Eye (tissue), 1 donor: ENCODE measurements at regions not wholly inside any gene's neighbourhood (a gene's known extent, or its start where the extent isn't known, plus 50 kb on each side); places are given as distances from the start of the nearest gene placed in this dataset.

Experiments used
- DNase-seq: peaks from one replicate; pipeline ENCODE4 v3.0.0-alpha.2; 2015

DNA sequence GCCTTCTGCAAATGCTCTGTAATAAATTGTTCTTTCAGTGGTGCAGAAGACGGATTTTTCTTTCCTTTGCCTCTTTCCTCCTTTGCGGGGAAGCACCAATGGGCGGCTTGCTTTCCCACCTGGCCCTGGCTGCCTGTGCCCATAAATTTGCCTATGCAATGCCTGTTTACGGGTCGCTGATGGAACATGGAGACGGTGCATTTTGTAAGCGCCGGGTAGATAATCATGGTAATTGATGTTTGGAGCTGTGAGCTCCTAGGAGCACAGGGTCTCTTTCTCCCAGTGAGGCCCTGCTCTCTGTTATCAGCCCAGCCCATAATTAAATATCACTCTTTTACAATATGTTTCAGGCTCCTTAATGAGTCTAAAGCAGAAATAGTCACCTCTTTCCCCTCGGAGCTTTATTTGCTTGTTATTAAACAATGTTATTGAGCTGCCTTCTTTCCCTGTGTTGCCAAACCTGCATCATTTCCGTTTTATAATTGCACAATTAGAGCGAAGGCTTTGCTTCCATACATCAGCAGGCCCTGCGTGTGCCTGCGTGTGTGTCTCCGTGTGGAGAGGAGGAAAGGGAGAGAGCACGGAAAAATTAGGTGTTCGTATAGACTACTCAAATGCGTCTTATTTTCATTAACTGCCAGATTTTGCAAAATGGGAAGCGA lies 437.4 kb upstream of the POU3F3 start:
- no peak for DNase-seq

DNA sequence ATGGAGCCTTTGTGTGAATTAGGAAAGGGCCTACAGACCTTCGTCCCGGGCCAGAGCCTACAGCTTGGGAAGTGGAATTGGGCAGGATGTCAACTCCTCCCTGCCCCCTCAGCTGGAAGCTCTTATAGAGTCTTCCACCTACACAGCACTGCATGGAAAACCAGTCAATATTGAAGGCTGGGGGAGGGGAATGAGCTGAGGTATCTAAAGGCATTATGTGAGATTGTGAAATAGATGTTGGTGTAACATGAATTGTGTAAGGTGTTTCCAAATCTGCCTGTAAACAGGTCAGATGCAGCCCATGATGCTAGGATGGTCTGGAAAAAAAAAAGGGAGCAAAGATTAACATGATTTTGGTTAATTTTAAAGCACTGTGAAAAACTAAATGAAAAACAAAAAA lies 433.5 kb upstream of the POU3F3 start:
- DNase-seq: no peak

DNA sequence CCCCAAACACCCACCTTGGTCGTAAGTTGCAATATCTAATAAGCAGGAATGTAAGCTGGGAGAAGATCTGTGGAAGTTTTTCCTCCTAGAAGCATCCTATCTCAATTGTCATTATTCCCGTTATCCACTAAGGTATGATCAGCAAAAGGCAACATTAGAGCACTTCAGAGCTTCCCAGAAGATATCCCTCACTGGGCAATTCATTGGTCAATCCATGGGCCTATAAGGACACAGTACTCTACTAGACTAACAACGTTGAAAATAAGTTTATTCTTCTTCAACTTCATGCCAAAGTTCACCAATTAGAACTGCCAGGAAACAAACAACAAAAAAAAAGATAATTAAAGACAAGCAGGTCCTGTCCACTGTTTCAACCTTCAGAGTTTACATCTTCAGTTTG lies 433.0 kb upstream of the POU3F3 start:
- DNase-seq: no peak

DNA sequence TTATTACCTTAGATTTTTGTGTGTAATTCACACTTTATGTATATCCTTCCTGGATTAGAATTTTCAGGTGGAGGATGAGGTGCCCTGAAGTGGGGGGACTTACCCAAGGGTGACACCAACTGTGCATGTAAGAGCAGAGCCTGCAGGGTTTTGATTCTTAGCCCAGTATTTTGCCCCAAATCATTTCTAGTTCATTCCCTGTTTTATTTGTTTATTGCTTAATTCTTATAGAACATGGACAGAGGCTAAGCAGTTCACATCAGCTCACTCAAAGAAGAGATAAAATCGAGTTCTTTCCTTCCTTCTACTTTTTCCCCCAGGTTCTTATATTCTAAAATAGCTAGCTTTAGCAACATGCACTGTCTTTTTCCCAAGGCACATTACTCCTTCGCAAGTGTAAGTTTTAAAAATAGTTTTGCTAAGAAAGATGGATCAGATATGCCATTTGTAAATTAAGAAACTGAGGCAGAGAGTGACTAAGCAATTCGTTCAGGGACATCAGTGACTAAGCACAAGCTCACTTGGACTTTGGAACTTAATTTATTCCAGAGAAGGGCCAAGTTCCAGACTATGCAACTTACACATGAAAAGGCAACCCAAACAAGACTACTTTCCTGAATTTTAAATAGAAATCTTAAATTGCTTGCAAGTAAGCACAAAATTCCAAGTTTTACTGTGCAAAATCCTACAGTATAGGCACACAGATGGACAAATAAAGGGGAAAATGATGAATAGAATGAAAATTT lies 427.9 kb upstream of the POU3F3 start:
- DNase-seq: no peak

DNA sequence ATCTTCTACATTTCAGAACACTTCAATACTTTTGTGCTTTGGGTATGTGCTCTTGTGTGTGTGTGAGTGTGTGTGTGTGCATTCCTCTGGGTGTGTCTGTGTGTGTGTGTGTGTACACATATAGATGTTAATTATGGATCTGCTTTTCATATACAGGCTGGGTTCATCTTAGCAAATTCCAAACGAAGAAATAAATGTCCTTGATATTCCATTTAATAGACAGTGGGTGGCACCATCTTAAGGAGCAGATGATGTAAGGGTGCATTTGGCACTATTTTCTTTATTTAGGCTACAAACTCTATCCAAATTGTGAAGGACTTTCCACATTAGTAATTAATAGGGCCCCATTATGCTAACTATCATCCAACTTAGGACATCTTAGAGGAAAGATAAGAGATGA lies 425.8 kb upstream of the POU3F3 start:
- DNase-seq: no peak

DNA sequence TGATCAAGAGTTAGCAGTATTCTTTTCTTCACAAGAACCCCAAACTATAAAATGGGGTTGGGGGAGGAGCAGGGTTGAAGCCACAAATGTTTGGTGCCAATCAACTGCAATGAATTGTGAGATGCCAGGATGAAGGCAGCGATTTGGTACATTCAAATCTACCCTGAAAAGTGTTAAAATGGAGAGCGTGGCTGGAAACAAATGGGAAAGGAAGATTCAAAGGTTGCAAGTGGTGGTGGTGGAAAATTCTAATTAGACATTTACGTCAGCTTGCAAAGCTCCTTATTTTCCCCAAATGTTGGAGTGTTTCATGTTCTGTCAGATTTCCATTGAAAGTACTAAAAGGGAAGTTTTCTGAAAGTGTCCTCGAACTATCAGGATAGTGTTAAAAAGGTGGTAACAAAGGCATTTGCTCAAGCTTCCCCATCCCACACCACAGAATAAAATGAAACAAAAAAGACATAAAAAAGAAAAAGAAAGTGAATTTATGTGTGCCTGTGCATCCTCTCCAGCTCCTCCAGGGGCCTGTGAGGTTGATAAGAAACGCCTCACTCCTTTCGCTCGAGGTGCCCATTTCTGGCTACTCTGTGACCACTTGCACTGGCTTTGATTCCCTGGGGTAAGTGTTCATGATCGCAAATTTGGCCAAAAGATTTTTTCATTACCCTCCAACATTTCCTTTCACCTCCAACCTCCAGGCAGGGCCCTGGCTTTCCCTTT lies 424.1 kb upstream of the POU3F3 start:
- DNase-seq: no peak

DNA sequence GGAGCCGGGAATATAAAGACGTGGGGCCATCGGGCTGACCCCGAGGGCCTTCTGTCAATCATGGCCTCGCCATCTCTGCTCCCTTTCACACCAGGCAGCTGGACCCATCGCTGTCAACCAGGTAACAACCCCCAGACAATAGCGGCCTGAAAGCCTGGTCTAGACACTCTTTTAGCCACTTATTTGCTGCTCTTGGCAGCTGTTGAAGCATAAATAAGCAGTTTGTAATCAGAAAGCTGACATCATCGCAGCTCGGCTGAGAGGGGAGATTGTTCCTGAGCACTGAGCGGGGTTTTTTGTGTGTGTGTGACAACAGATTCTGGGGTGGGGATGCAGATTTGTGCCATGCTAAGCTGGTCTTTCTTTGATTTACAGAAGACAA lies 423.6 kb upstream of the POU3F3 start:
- peak; percentile 70 for DNase-seq

DNA sequence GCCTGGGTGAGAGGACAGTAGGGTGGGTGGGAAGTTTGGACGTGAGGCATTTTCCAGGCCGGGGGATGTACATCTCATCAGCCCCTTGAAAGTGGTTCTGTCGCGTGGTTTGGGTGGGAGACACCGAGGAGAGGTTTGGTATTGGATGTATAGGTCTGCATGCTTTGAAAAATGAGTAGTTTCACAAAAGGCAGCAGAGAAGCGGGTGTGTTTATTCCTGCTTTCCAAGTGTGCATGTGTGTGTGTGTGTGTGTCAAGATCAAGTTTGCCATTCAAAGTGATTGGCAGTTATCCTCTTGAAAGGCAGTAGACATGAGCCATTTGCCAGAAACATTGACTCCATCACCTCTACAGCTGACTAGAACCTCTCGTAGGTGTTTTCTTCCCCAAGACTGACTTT lies 423.1 kb upstream of the POU3F3 start:
- no peak for DNase-seq

DNA sequence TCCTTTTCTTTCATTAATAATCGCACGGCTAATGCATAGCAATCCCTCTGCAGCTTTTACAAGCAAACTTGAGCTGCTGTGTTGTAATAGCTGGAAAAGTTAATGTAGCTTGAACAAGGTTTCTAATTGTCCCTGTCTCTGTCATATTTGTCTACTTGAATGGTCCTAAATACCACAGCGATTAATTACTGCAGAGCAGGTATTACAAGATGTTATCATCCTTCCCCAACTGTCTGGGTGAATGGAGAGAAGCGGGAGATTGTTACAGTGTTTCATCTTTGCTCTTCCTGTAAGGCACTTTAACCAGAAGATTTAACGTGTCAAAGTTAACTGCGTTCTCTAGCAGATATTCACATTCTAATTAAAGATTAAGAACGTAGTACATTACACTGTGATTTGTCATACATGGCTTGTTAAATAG lies 422.2 kb upstream of the POU3F3 start:
- peak; percentile 37 for DNase-seq

DNA sequence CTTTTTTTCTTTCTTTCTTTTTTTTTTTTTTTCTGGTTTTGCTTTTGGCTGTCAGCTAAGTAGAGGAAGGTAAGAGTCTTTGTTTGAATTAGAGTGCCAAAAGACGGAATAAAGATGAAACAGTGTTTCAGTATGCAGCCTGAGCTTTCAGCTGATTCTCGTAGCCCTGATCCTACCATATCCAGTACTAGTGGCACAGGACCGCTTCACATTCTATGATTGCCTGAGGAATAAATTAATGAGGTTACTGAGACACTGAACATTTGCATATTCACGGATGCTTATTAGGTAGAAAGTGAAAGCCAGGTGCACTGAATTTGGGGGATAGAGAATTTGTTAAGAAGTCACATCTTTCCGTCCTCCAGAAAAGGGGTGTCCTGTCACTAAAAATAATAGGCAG lies 421.5 kb upstream of the POU3F3 start:
- no peak for DNase-seq

DNA sequence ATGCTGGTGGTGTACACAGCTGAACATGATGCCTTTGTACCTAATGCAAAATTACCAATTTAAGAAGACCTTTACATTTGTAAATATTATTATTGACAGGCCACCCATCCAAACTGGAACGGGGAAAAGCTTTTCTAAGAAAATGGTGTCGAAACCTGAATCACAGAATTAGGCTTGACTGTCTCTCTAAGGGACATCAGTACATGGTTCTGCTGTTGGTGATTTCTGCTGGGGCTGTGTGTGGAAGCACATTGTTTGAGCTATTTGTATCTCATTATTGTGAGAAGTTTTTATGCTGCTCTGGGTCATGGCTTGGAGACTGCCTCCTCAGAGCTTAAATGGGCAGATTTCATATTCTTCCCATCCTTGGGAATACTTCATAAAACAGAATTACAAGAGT lies 420.9 kb upstream of the POU3F3 start:
- no peak for DNase-seq

DNA sequence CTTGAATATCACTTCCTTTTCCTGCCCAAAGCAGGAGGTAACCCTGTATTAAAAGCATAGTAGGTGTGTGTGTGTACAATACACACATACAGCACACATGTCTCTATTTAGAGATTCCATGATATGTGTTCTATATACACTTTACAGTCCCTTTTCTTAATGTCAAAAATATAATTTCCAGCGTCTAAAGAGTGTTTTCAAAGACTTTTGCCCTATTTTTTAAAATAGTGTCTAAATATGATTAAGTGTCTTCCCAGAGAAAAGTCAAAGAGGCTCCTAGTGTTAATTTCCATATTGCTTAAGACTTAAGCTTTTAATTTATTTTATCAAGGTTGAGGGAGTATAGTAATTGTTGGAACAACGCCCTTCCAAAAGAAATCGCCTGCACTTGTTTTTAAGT lies 420.3 kb upstream of the POU3F3 start:
- no peak for DNase-seq

DNA sequence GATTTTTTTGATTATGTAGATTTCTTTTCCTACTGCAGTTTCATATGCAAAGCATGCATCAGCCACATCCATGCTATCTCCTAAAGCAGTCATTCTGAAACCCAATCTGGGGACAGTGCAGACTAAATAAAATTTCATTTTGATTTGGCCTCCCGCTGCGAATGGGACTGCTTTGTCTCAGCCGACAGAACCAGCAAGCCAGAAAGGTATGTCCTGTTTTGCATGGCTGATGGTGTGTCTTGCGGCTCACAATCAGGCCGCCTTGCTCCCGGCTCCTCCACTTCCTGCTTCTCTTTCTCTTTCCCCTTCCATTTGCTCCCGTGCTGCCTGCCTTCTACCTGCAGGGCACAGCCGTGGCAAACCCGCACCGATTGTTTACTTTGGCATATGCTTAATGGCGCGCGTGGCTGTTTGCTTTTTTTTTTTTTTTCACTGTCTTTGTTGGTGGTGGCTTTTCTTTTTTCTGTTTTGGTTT lies 419.6 kb upstream of the POU3F3 start:
- peak; percentile 73 for DNase-seq

DNA sequence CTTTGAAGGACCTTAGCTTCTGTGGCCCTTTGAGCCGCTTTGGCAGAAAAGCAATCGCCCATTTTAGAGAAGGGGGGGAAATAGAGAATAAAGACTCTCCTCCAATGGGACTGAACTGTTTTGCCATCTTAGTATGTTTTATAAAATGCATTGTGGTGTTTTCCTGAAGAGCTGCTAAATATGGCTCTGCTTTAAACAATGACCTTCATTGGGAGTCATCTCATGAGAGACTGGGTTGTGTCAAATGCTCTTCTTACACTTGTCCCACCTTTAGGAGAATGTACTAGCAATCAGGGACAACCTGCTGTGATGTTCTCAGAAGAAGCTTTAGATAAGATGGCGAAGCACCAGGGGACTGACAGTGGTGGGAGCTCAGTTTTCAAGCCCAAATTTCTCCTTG lies 418.9 kb upstream of the POU3F3 start:
- no peak for DNase-seq

DNA sequence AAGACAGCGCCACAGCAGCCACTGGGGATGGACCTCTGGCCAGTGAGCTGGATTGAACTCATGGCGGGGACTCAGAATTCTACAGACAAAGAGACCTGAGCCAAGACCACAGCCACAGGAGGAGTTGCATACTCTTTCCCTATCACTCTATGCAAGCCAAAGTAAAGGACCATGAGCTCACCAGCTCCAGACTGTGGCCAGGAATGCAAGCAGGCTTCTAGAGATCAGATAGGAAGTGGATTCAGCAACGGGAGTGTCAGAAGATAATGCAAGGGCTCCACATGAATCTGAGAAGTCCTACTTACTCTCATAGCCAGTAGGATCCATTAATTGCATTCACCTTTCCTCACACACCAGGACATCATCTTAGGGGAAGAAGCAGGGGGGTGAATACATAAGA lies 415.4 kb upstream of the POU3F3 start:
- DNase-seq: no peak

DNA sequence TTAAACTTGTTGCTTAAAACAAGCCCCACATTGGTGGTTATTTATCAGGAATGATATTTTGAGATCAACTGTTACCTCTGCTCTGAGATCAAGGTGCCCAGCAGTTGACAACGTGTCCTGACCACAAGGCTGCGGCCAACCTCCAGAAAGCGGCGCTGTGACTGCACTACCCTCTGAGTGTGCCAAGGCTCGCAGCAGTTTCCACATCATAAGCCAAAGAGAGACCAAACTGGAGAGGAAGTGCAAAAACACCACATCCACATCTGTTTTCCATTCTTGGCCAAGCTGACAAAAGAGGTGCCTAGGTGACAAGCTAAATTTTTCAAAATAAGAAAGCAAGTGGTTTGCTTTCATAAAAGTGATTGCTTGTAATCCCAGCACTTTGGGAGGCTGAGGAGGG lies 410.8 kb upstream of the POU3F3 start:
- no peak for DNase-seq

DNA sequence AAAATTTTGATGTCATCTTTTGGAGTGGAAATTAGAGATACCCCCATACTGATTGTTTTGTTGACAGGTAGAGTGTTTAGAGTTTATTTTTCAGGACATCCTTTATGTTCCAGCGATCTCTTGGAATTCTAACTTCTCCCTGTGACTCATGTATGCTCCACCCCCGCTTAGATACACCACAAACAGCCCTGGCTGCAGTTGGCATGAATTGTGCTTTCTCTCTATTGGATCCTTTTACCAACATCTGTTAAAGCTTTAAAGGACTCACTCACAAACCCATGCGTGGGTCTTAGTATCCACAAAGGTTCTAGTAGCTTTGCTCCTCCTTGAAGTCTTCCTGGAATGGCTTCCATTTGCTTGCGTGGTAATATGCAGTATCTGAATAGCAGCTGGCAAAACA lies 409.5 kb upstream of the POU3F3 start:
- no peak for DNase-seq

DNA sequence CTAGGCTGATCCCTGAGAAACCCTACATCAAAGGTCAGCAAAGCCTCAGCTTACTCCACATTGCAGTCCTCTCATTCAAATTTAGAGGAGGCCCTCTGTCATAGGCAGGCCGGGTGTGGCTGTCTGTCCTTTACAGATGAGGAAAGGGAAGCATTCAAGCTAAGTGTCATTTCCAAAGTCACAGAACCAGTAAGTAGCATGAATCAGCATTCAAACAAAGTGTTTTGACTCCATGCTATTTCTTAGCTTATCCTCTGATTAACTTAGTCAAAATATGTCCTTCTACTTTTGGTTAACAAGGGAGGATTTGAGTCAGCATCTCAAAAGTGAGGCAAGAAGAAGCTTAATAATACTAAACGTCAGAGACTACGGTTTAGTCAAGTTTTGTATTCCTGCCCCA lies 409.0 kb upstream of the POU3F3 start:
- no peak for DNase-seq

DNA sequence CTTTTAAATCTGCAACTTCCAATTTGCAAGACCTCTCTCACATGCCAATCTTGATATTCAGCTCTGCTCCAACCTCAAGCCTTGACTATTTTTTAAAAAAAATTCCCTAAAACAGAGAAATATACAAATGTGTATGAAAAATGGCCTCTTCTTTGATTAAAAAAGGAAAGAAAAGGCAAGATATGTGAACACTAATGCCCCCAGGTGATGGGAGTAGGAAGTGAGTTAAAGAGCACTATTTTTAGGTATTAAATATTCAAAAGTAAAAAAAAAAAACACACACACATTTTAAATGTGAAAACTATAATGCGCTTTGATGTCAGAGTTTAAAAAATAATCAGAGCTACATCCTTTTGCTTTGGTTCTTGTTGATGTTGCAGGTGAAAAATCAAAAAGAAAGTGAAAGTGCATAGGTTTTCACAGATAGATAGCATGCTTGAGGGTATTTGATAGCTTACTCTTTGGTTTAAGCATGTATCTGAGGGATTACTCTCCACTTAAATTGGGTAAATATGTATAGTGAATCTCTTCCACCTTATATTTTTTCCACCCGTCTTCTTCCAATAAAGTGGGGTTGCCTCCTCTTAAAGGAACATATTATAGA lies 406.0 kb upstream of the POU3F3 start:
- no peak for DNase-seq

DNA sequence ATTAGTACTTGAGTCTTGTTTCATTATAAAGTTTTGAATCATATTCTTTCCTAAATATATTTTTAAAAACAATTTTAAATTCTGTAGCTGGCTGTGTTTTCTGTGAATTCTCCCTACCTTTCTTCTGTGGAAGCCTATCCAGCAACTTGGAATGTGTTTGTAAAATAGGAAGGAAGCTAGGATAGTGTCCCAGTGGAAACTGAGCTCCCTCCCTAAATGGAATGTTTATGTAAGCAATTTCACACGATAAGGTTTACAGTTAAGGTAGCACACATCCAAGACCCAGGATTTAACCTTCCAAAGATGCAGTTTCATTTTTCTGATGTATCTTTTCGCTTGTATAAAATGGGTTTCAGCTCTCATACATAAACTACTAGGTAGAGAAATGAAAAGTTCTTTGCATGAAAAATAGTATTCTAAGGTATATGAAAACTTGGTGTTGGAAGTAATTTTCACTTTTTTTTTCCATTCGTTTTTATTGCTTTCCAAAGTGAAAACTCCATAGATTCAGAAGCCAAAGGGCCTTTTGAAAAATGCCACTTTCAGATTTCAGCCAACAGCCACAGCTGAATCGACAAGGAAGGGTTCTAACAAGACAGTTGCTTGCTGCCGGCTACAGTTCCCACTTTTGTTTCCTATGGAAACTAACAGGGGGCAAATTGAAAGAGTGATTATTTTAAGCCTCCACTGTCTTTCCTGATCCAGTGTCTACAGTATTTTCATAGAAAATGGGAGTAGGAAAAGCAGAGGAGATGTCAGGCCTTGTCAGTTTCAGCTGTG lies 405.1 kb upstream of the POU3F3 start:
- DNase-seq: no peak

DNA sequence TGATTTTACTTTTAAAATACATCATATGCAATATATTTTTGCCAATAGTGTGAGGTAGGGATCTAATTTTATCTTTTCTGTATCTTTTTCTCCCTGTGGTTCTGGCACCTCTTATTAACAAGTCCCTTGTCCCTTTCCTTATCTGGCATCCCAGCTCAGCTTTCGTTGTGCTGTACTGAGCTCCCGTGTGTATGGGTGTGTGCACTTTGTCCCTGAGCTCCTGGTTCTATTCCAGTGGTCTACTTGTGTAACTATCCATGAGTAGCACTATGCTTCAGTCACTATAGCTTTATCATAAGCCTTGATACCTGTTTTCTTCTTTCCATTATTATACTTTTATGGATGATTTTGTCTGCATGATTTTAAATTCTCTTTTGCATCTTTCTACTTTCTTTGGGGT lies 401.4 kb upstream of the POU3F3 start:
- DNase-seq: no peak

DNA sequence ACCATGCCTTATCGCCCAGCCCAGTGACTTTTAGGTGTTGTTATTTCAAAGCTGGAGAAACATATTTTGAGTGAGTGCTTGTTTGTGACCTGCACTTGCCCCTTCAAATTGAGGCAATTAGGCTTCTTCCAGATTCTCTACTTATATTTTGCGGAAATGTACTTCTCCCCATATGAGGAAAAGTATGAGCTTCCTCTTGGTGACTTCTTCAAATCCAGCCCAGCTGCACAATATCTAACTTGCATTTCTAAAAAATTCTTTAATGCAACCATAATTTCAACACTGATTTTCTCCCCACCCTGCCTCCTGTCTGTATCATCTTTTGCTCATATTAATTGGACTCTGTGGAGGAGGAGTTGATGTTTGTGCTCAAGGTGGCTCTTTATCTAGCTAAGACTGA lies 391.2 kb upstream of the POU3F3 start:
- DNase-seq: no peak

DNA sequence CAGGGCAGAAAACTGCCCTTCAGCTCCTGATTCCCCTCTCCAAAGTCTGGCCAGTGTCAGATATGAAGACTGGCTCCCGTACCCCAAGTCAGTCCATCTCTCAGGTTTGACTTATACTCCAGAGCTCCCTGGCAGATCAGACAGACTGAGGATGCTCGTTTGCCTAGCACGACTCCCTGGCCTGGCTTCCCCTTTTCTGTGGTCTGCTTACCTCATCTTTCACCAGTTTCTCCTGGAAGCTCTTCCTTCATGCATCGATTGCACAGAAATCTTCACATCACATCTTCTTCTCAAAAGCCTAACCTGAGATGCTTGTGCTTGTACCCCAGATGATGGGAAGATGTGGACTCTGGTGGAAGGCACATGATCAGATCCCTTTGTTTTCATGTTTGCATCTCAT lies 387.9 kb upstream of the POU3F3 start:
- DNase-seq: no peak
